ENCODE measurements at regions not wholly inside any gene's neighbourhood (a gene's known extent, or its start where the extent isn't known, plus 50 kb on each side); places are given as distances from the start of the nearest gene placed in this dataset.

DNA sequence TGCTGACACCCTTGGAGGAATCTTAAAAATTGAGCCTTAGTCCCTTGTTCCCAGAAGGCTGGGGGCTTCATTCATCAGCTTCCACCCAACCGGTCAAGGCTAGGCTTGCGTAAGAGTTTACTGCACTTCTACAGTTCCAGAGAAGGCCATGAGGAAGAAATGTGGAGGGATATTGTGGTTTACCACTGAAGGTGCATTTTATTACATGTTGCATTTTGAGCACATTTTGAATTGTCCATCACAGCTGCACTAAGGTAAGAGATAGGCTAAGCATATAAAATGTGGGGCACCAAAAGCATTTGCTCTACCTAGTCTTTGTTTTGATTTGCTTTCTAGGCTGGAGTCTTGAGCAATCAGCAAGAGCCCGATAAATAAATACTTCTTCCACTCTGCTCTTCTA is 167.1 kb upstream of the PAPPA start:
- DNase-seq (ENCODE audit: low read depth): no peak

DNA sequence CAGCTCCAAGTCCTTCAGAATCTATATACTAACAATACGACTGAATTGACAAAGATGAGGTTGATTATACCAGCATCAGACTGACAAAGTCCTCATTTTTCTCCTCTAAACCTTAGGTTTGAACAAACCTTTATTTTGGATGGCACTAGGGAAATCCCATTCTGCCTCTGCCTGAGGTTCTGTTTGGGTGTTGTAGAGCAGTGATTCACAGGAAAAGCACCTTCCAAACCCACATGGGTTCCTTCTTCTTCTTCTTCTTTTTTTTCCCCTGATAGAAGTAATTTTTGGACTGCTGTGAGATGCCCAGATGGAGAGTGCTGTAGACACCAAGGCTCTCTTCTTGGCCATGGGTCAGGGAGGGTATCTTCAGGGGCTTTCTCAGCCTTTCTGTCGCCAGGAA is 164.9 kb upstream of the PAPPA start:
- no peak for DNase-seq (ENCODE audit: low read depth)

DNA sequence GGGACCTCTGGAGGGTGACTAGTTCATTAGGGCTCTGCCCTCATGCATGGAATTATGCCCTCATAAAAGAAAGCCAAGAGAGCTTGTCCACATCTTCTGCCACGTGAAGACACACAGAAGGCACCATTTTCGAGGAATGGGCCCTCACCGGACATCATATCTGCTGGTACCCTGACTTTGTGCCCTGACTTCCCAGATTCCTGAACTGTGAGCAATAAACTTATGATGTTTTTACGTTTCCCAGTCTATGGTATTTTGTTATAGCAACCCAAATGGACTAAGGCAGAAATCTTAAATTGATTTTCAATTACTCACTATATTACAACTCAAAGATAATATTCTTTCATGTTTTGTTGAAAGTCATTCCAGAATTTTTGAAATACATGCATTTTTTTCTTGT is 163.8 kb upstream of the PAPPA start:
- DNase-seq (ENCODE audit: low read depth): no peak

DNA sequence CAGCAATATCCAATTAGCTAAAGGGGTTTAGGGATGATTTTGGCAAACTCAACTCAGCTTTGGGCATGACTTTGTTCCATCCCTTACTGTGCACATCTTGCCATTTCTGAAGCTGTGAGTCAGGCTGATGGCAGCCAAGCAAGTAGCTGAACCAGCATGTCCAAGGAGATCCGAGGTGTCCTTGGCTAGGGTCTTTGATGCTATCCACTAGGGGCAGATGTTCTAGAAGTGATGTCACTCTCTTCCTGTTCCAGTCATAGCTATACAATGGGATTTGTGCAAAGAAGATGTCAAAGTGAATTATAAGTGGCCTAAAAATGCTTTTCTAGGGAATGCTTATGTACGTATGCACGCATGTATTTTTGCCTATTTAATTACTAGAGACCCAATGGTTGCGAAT is 160.8 kb upstream of the PAPPA start:
- DNase-seq (ENCODE audit: low read depth): no peak

DNA sequence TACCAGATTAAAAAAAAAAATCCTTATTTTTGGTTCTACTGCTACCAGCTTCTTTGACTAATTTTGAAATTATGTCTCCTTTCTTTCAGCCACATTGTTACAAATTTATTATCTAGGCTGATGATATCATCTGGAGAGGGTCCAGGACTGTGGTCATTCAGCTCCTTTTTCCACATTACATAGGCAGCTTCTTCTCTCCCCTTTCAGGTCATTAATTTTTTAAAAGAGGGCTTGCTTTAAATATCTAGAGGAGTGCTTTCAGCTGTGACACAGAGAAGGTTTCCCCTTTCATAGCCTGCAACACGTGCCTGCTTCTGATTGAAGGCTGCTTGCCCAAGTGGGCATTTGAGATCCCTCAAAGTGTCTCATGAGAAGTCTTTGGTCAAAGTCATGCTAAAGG is 155.7 kb upstream of the PAPPA start:
- no peak for DNase-seq (ENCODE audit: low read depth)

DNA sequence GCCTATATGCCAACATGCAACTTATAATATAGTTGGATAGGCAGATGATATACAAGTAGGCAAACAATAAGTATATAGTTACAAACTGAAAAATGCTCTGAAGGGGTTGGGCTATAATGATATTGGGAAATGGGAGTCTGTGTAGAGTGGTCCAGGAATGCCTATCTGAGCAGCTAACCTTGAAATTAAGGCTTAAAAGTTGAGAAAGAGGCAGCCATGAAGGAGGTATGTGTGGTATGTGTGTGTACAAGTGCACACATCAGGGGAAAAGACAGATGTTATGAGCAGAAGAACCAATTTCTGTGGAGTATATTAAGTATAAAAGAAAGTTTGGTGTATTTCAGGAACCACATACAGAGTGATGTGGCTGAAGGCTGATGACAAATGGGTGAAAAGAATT is 154.9 kb upstream of the PAPPA start:
- DNase-seq (ENCODE audit: low read depth): no peak

DNA sequence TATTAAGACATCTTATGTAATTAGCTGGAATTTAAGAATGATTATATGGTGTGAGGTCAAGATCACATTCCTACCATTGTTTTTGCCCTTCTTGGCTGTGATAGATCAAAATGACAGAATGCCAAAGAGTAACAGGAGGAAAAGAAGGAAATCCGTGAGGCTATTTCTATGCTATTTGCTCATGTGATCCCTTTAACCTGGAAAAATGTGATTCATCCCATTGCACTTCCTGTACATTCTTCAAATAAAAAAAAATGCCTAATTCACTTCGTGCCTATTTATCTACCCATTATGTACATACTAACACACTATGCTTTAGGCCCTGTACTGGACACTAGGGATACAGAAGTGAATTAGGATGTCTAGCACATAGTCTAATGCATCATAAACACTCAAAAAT is 154.1 kb upstream of the PAPPA start:
- no peak for DNase-seq (ENCODE audit: low read depth)

DNA sequence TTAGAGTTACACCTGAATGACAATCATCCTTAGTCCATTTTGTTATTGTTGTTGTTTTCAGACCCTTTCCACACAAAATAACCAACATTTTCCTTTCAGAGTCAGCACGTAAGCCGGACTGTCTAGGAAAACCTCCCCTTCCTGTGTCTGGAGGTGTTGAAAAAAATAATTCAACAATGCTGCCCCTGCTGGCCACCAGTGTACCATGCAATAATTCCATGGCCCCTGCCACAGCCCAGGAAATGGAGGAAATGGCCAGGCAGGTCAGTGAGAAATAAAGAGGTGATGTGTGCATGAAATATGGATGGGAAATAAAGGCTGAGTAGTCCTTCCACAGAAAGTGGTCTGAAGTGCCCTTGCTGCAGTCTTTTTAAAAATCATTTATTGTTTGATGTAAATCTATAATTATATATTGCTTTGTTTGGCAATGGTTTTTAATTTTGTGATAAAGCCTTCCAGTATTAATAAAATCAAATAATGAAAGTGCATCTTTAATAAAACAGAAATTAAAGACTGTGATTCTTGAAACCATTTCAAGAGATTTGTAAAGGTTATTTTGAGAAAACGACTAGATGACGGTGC is 152.8 kb upstream of the PAPPA start:
- no peak for DNase-seq (ENCODE audit: low read depth)

DNA sequence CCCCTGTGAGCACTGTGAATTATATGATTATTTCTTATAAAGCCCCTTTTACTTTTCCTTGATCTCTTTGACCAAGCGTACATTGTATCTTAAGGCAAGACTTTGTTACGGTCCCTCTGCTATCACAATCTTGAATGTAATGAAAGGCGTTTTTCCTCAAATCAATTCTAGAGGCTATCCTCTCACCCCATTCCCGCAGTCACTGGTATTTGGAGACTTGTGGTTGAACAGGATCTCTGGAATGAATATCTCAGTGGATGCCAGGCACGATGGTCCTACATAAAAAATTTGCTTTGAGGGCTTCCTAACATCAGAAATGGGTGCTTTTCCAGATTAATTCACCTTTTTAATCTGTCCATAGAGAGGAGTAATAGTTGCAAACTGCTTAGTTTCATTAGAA is 151.4 kb upstream of the PAPPA start:
- DNase-seq (ENCODE audit: low read depth): no peak

DNA sequence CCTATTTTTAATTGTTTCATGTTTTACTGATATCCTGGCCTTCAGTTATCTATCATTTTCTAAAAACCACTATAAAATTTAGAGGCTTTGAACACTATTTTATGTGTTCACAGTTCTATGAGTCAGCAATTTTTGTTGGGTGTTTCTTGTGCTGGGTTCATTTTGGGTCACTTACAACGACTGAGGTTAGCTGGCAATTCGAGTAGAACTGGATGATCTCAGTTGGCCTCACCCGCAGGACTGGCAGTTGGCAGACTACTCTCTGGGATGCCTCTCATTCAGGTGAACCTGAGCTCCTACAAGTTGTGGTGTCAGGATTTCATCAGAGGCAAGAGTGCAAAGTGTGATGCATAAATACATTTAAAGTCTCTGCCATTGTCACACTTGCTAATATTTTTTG is 151.0 kb upstream of the PAPPA start:
- DNase-seq (ENCODE audit: low read depth): no peak

DNA sequence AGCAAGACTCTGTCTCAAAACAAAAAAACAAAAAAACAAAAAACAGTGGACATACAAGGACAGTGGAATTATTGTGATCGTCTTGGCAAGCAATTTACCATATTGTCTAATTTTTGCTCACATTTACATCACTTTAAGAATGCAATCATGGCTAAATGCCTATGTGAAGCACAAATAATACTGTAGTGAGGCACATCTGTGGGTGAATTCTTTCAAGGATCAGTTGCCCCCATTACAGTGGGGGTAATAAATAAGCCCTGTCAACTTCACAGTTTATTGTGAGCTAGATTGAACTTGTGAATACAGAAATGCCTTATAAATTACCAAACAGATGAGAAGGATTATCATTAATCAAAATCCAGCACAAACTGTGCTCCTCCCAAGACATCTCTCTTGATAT is 150.2 kb upstream of the PAPPA start:
- no peak for DNase-seq (ENCODE audit: low read depth)

DNA sequence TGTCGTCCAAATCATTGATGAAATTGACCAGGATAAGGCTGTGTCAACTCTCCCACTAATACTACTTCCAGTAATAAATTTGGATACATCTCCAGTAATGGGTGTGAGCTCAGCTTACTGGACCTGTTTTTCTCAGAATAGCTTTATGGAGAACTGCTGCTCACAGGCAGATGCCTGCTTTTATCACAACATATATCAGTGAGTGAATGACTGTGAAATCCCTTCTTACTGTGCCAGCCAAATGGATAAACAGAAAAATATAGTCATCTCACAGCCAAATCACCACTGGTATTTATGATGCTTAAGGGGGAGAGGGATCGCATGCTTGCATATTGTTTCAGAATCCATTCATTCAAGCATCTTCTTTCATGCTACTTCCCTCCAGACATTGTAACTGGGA is 148.4 kb upstream of the PAPPA start:
- DNase-seq (ENCODE audit: low read depth): no peak

DNA sequence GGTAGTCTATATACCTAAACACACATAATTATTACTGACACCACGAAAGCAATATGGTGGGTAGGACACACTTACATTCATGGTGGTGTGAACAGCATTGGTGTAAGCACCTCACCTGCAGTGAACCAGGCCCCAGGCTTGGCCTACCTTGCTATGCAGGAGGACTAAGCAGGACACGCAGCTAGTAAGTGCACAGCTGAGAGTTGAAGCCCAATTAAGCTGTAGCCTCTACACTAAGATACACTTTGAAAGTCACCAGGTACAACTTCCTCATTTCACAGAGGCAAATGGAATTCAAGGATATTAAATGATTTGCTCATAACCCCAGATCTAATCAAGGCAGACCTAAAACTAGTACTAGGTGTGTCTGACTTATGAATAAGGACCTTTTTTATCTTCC is 145.8 kb upstream of the PAPPA start:
- DNase-seq (ENCODE audit: low read depth): no peak

DNA sequence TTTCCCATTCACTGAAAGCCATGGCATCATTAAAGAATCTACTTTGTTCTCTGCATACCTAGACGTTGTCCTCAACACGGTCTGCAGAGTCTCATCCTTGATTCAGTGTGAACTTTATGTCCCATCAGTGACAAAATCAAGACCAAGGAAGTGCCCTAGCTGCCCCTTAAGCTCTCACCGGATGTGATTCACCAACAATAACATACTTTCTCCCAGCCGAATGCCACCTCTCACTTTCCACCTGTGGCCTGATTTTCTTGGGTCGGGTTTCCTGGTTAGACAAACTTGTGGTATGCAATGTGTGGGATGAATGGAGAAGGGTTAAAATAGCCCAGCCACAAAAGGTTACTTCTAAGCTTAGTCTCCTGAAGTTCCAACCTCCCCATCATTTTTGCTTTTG is 145.3 kb upstream of the PAPPA start:
- DNase-seq (ENCODE audit: low read depth): no peak

DNA sequence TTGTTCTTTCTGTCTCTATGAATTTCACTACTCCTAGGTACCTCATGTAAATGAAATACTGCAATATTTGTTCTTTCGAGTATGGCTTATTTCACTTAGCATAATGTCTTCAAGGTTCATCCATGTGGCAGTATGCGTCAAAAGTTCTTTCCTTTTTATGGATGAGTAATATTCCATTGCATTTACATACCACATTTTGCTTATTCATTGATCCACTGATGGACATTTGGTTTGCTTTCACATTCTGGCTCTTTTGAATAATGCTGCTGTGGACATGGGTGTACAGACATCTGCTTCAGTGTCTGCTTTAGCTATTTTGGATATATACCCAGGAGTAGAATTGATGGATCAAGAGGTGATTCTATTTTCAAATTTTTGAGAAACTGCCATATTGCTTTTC is 144.2 kb upstream of the PAPPA start:
- DNase-seq (ENCODE audit: low read depth): no peak

DNA sequence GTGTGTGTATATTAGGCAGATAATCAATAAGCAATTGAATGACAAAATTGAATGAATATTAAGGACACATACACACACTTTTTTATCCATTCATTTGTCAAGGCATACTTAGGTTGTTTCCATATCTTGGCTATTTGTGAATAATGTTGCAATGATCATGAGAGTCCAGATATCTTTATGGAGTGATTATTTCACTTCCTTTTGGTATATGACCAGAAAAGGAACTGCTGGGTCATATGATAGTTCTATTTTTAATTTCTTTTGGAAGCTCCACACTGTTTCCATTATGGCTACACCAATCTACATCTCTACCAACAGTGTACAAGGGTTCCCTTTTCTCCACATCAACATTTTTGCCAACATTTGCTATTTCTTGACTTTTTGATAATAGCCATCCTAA is 137.7 kb upstream of the PAPPA start:
- no peak for DNase-seq (ENCODE audit: low read depth)

DNA sequence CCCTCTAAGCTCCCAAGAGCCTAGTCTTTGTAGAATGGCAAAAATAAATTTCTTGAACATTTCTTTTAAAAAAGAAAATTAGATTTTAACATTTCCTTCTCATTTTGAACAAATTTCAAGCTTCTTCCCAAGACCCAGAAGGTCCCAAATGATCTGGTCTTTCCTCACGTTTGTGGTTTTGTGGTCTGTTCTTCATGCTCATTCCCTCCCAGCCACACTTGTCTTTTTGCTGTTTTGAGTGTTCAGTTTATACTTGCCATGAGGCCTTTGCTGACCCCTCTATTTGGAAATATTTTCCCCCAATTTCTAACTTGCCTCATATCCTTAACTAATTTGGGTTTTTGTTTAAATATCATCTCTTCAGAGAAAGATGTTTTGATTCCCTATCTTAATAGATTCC is 133.4 kb upstream of the PAPPA start:
- no peak for DNase-seq (ENCODE audit: low read depth)

DNA sequence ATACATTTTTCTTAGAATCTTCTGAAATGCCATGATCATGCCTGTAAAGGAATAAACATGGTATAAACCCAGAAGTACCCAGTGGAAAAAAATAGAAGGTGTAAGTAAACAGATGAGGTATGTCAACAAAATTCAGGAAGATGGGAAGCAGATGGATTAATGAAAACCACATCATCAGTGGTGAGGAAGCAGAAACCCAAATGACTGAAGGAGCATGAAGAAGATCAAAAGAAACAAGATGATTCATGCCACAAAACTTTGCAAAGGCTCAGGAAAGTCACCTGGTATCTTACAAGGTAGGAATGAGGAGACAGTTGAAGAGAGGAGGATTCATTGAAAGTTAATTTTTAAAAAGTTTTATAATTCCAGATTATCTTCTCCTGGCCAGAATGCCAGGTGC is 132.8 kb upstream of the PAPPA start:
- no peak for DNase-seq (ENCODE audit: low read depth)

DNA sequence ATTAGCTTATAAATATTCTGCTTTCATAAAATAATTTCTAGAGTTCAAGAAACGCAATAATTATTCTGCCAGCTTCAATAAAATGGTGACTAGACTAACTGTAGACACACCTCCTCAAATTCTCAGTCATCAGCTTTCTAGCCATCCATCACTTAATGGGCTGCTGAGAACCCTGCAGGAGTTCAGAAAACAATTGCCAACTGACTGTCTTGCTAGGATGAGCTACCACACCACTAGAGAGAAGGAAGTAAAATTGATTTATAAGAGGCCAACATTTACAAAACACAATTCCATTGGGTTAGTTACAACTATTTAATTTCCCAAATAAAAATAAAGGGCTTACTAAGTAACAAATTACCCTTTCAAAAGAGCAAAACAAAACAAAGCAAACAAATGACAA is 126.5 kb upstream of the PAPPA start:
- DNase-seq (ENCODE audit: low read depth): no peak

DNA sequence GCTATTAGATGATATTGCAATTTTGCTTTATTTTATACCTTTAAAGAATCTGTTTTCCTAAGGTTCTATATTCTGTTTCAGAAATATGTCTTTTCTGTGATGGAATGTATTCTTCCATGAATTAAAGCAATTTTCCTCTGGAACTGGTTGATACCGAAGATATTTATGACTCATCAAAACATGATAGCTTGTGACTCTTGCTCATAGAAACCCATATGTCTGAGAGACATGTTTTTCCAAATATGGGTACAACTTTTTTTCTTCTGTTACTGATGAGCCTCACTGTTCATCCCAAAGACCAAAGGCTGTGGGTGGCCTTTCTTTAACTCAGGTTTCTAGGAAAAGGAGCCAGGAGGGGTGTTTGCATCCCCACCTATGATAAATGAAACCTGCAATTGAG is 126.1 kb upstream of the PAPPA start:
- DNase-seq (ENCODE audit: low read depth): no peak

DNA sequence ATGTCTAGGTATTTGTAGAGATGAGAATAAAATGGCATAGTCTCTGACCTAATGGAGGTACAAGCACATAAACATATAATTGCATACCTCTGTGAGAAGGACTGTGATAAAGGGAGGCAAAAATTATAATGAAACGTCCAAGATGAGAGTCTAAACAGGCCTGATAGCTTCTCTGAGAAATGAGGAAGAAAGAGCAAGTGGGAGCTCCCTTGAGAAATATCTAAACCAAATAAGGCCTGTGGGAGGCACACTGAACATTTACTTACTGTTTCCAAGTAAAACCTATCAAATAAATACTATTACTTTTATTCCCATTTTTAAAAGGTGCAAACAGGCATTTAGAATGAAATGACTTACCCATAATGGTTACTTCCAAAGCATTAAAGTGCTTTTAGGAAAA is 125.6 kb upstream of the PAPPA start:
- no peak for DNase-seq (ENCODE audit: low read depth)

DNA sequence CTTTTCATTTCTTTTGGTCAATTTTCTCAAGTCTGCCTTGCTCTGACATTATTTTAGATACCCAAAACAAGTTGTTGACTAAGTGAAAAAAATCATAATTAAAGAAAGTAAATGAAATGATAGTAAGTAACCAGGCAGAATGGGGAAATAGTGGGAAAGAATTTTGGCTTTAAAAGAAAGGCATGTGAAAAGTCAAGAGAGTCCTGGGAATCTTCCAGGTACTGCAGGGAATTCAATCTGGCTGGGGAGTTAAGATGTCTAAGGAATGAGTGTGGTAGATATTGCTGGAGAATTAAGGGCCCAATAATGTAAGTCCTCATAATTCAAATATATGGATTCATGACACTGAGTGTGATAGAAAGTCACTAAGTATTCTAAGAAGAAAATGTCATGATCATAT is 123.1 kb upstream of the PAPPA start:
- no peak for DNase-seq (ENCODE audit: low read depth)

DNA sequence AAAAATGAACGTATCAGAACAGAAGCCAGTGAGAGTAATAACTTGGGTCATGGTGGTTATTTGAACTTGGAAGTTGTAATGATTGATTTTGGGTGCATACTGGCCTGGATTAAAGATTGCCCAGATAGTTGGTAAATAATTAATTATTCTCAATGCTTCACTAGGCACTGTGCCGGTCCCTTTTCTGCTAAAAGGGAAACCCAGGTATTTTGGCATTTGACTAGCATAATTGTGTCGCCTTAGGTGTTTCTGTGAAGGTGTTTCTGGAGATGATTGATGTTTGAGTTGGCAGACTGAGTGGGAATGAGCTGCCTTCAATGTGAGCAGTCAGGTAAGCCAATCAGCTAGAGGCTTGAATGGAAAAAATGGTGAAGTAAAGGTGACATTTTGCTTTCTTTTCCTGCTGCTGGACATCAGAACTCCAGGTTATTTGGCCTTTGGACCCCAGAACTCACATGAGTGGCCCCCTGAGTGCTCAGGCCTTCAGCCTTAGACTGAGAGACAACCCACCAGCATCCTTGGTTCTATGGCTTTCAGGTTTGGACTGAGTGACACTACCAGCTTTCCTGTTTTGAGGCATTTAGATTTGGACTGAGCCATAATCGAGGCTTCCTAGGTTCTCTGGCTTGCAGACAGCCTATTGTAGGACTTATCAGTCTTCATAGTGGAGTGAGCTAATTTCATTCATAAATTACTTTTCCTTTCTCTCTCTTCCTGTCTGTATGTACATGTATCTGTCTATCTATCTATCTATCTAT is 120.7 kb upstream of the PAPPA start:
- no peak for DNase-seq (ENCODE audit: low read depth)

DNA sequence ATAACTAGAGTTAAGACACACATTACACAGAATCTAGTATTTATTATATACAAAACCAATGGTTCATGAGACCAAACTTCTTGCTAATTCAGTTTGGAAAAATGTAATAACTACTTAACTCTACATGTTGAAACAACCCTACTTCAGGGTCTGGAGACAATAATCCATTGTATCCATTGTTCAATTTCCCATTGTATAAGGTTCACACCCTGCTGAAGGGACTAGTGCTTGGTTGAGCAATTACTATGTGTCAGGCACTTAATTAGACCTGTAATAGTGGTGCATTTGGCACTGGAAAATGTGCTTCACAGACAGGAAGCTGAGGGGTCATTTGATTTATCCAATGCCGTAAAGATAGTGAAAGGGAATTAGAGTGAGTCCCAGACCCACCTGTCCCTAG is 114.3 kb upstream of the PAPPA start:
- DNase-seq (ENCODE audit: low read depth): no peak

Measured in stimulated activated CD8-positive, alpha-beta memory T cell treated with anti-CD3 and anti-CD28 coated beads, Interleukin-4, amount 100 ng/mL, for 24 hours (primary cell).